Kidney (tissue), 13 donors: ENCODE measurements at regions not wholly inside any gene's neighbourhood (a gene's known extent, or its start where the extent isn't known, plus 50 kb on each side); places are given as distances from the start of the nearest gene placed in this dataset.

ENCODE experiments used
- DNase-seq, 5 donors: peaks; one replicate each; pipeline ENCODE4 v3.0.0-alpha.2; 2013 to 2020
- FAIRE-seq: peaks from 2 replicates; lab custom pipeline; 2012; peaks lifted over from hg19 to GRCh38; lab: Jason Lieb, UNC
- H3K27ac ChIP-seq, 2 donors: one replicate each; pipeline ENCODE4 v1.7.0; 2013; ENCODE audit warnings: low read depth in 2 of 2, low read length in 2 of 2, inconsistent platforms in 1 of 2
- H3K27me3 ChIP-seq: one replicate; pipeline ENCODE4 v1.7.1; 2013; ENCODE audit warnings: low read length, inconsistent platforms; ENCODE audit not compliant: control insufficient read depth, insufficient read depth
- H3K36me3 ChIP-seq, 3 donors: one replicate each; pipeline versions ENCODE4 v1.7.0 to v1.7.1; 2013; ENCODE audit warnings: low read length in 3 of 3, control low read depth in 1 of 3, inconsistent platforms in 1 of 3; ENCODE audit not compliant: insufficient read depth in 3 of 3, control insufficient read depth in 2 of 3
- H3K4me1 ChIP-seq, 3 donors: one replicate each; pipeline versions ENCODE4 v1.7.0 to v1.7.1; 2013; ENCODE audit warnings: low read length in 3 of 3, inconsistent platforms in 1 of 3, low read depth in 1 of 3; ENCODE audit not compliant: control insufficient read depth in 2 of 3, insufficient read depth in 2 of 3
- H3K4me3 ChIP-seq, 3 donors: one replicate each; pipeline versions ENCODE4 v1.7.0 to v1.8.1; 2013; ENCODE audit warnings: low read length in 3 of 3, control low read depth in 1 of 3, inconsistent platforms in 1 of 3
- H3K9ac ChIP-seq, 3 donors: one replicate each; pipeline versions ENCODE4 v1.7.0 to v1.7.1; 2013; ENCODE audit warnings: low read length in 3 of 3, control low read depth in 1 of 3, inconsistent platforms in 1 of 3
- H3K9me3 ChIP-seq, 3 donors: one replicate each; pipeline versions ENCODE4 v1.7.0 to v1.7.1; 2013; ENCODE audit warnings: low read length in 3 of 3, control low read depth in 1 of 3, inconsistent platforms in 1 of 3; ENCODE audit not compliant: control insufficient read depth in 2 of 3, insufficient read depth in 1 of 3
- intact Hi-C: fragments of 100-400 bp; cut with DNase I; formaldehyde crosslinking; loops from one replicate; pipeline ENCODE4 v1.11.1; 2022
- TF ChIP-seq, protein P1 (sequence below): IDR thresholded peaks from 3 replicates; pipeline ENCODE4 v1.5.1; 2012; ENCODE audit warnings: mild to moderate bottlenecking, moderate library complexity, borderline replicate concordance; ENCODE audit not compliant: insufficient read depth; ENCODE audit errors: extremely low read depth
- donor health status: control.
- donor health status: control.
- donor health status: control.
- donor health status: control.
- donor health status: control.
- donor health status: DM: yes; HTN: yes; CAD: no.
- donor health status: Normal renal cell carcinoma (clear cell type).

- intact Hi-C loops: no loop called here
- Histone ChIP-seq H3K4me3 (no peak overlapping the region), H3K4me1 (no peaks in the 10 kb centered on the region), H3K27ac (no peak overlapping the region), H3K36me3 (no peaks in the 10 kb centered on the region), H3K9me3 (no peaks in the 10 kb centered on the region), H3K9ac (no peak overlapping the region), H3K27me3 (no peaks in the 10 kb centered on the region)
- FAIRE-seq (no peak), DNase-seq (peak in 2 of 5 donors; percentile 12 to 49)
- TF ChIP-seq, protein P1, sequence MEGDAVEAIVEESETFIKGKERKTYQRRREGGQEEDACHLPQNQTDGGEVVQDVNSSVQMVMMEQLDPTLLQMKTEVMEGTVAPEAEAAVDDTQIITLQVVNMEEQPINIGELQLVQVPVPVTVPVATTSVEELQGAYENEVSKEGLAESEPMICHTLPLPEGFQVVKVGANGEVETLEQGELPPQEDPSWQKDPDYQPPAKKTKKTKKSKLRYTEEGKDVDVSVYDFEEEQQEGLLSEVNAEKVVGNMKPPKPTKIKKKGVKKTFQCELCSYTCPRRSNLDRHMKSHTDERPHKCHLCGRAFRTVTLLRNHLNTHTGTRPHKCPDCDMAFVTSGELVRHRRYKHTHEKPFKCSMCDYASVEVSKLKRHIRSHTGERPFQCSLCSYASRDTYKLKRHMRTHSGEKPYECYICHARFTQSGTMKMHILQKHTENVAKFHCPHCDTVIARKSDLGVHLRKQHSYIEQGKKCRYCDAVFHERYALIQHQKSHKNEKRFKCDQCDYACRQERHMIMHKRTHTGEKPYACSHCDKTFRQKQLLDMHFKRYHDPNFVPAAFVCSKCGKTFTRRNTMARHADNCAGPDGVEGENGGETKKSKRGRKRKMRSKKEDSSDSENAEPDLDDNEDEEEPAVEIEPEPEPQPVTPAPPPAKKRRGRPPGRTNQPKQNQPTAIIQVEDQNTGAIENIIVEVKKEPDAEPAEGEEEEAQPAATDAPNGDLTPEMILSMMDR: no peak
Measured at GRCh38 chr6:164035900-164036485, 621.5 kb downstream of the QKI start.

DNA sequence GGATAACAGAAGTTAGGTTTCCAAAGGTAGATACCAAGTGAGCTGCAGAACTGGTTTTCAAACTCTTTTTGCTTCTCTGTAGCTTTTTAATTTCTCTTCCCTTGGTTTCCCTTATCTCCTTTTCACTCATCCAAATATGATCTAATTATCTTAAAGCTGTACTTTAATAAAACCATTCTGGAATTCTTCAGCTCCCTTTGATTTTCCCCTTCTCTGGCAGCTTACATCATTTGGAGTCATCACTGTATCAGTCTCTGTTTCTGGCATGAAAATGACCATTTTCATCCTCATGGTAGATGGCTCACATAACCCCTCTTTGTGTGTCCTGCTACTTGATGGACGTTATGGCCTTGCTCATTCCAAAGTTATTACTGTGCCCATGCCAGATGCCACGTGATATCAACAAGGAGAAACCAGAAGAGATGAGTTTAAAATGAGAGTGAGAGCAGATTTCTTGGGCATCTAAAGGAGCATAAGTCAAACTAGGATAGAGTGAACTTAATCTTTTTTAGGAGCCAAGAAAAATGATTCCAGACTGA lies 620.2 kb downstream of the QKI start:
- Histone ChIP-seq H3K36me3 (no peaks in the 10 kb centered on the region), H3K9ac (no peak overlapping the region), H3K4me3 (no peak overlapping the region), H3K27ac (no peak overlapping the region), H3K27me3 (no peaks in the 10 kb centered on the region), H3K9me3 (no peaks in the 10 kb centered on the region), H3K4me1 (no peaks in the 10 kb centered on the region)
- TF ChIP-seq, protein P1: no peak
- intact Hi-C loops: no loop called here
- no peak for DNase-seq
- FAIRE-seq: no peak

DNA sequence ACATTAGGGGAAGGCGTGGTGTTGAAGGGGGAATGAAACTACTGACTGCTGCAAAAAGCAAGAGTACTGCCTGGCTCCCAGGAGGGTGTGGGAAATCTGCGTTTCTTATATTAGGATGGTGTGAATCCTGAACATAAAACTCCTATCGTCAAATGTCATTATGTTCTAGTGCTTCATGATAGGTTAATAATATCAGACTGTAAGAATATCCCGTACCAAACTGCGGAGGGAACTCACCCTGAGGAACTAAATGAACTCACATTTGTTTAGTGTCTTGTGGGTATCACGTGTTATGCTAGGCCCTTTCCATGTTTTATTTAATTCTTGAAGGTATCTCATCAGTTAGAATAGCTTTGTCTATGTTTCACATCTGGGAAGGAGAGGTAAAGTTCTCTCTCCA lies 610.7 kb downstream of the QKI start:
- no peak overlapping the region for H3K4me3 ChIP-seq
- no peaks in the 10 kb centered on the region for H3K36me3 ChIP-seq
- no peak for DNase-seq
- no peaks in the 10 kb centered on the region for H3K4me1 ChIP-seq
- H3K9me3 ChIP-seq: no peaks in the 10 kb centered on the region
- intact Hi-C loops: no loop called here
- no peak overlapping the region for H3K27ac ChIP-seq
- no peak overlapping the region for H3K9ac ChIP-seq
- no peaks in the 10 kb centered on the region for H3K27me3 ChIP-seq
- TF ChIP-seq, protein P1: no peak
- no peak for FAIRE-seq

GRCh38 chr6:164023535-164023934 lies 609.0 kb downstream of the QKI start:
- intact Hi-C loops: no loop called here
- Histone ChIP-seq H3K4me1 (no peaks in the 10 kb centered on the region), H3K4me3 (no peak overlapping the region), H3K9me3 (no peaks in the 10 kb centered on the region), H3K27me3 (no peaks in the 10 kb centered on the region), H3K36me3 (no peaks in the 10 kb centered on the region), H3K9ac (no peak overlapping the region), H3K27ac (no peak overlapping the region)
- FAIRE-seq (no peak), DNase-seq (no peak)
- TF ChIP-seq, protein P1: no peak
